Loucy (cell line): ENCODE measurements at regions not wholly inside any gene's neighbourhood (a gene's known extent, or its start where the extent isn't known, plus 50 kb on each side); places are given as distances from the start of the nearest gene placed in this dataset.

Experiments used
- EZH2phosphoT487 ChIP-seq: fragments of 200-600 bp; IDR thresholded peaks from 2 replicates; pipeline ENCODE4 v1.6.1; 2018; ENCODE audit warnings: antibody characterized with exemption, mild to moderate bottlenecking, moderate library complexity, borderline replicate concordance
- TF ChIP-seq, protein P1 (sequence below): fragments of 200-600 bp; sonication (generic); conservative IDR thresholded peaks from 2 replicates; pipeline ENCODE4 v1.5.1; 2014; ENCODE audit warnings: mild to moderate bottlenecking, antibody characterized with exemption, low read length

DNA sequence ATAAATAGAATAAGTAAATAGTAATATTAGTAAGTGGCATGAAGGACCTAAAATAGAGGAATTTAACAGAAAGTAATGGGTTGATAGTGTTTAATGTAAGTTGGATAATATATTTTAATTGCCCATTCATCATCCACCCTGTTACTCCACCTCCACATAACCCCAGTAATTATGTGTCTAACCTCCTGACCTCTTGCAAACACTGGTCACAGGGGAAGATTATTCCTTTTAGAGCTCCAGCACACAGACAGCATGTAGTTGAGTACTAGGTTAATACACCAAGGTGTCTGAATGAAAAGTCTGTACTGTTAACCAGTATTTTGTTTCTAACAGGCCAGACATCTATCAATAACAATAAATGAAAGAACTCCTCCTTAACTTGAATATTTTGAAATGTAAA is 92.4 kb upstream of the EYS start:
- TF ChIP-seq, protein P1, sequence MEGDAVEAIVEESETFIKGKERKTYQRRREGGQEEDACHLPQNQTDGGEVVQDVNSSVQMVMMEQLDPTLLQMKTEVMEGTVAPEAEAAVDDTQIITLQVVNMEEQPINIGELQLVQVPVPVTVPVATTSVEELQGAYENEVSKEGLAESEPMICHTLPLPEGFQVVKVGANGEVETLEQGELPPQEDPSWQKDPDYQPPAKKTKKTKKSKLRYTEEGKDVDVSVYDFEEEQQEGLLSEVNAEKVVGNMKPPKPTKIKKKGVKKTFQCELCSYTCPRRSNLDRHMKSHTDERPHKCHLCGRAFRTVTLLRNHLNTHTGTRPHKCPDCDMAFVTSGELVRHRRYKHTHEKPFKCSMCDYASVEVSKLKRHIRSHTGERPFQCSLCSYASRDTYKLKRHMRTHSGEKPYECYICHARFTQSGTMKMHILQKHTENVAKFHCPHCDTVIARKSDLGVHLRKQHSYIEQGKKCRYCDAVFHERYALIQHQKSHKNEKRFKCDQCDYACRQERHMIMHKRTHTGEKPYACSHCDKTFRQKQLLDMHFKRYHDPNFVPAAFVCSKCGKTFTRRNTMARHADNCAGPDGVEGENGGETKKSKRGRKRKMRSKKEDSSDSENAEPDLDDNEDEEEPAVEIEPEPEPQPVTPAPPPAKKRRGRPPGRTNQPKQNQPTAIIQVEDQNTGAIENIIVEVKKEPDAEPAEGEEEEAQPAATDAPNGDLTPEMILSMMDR, result no peak
- TF ChIP-seq EZH2phosphoT487, result no peak
